Skeletal muscle tissue (tissue), 3 donors: ENCODE measurements at regions not wholly inside any gene's neighbourhood (a gene's known extent, or its start where the extent isn't known, plus 50 kb on each side); places are given as distances from the start of the nearest gene placed in this dataset.
"Not testable (repeated sequence)": the region's sequence is repeated elsewhere in the genome, so short reads cannot be mapped to it uniquely, and the experiment has no call there.

ENCODE experiments used
- H3K27ac ChIP-seq: one replicate; pipeline ENCODE4 v1.7.0; 2013; ENCODE audit warnings: mild to moderate bottlenecking, low read depth, low read length, inconsistent platforms
- H3K27me3 ChIP-seq, 3 donors: one replicate each; pipeline ENCODE4 v1.7.0; 2013; ENCODE audit warnings: low read length in 3 of 3; ENCODE audit not compliant: control insufficient read depth in 3 of 3, insufficient read depth in 3 of 3
- H3K36me3 ChIP-seq, 3 donors: one replicate each; pipeline ENCODE4 v1.7.0; 2013; ENCODE audit warnings: low read length in 3 of 3; ENCODE audit not compliant: control insufficient read depth in 3 of 3, insufficient read depth in 3 of 3
- H3K4me1 ChIP-seq, 3 donors: one replicate each; pipeline ENCODE4 v1.7.0; 2013; ENCODE audit warnings: low read length in 3 of 3, mild to moderate bottlenecking in 3 of 3; ENCODE audit not compliant: control insufficient read depth in 3 of 3, insufficient read depth in 3 of 3
- H3K4me3 ChIP-seq, 3 donors: one replicate each; pipeline ENCODE4 v1.7.0; 2013; ENCODE audit warnings: low read length in 3 of 3
- H3K9ac ChIP-seq, 3 donors: one replicate each; pipeline ENCODE4 v1.7.0; 2013; ENCODE audit warnings: low read length in 3 of 3, mild to moderate bottlenecking in 3 of 3, moderate library complexity in 2 of 3, low read depth in 1 of 3
- H3K9me3 ChIP-seq, 3 donors: one replicate each; pipeline ENCODE4 v1.7.0; 2013; ENCODE audit warnings: low read length in 3 of 3; ENCODE audit not compliant: control insufficient read depth in 3 of 3
- donor health status: Osteomylitis.

DNA sequence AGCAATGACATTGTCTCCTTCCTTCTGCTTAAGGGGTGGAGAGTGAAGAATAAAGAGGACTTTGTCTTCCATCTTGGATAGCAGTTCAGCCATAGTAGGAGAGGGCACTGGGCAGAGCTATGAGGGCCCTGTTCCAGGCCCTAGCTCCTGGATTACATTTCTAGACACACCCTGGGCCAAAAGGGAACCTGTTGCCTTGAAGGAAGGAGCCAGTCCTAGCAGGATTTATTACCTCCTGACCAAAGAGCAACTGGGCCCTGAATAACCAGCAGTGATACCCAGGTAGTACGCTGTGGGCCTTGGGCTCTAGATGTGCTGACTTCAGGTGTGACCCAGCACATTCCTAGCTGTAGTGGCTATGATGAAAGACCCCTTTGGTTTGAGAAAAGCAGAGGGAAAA is 95.8 kb downstream of the RMI1 start:
- H3K27ac ChIP-seq = no peak overlapping the region
- no peaks in the 10 kb centered on the region for H3K27me3 ChIP-seq
- no peaks in the 10 kb centered on the region for H3K36me3 ChIP-seq
- H3K4me1 ChIP-seq = no peaks in the 10 kb centered on the region
- no peak overlapping the region for H3K4me3 ChIP-seq
- no peaks in the 10 kb centered on the region for H3K9me3 ChIP-seq
- H3K9ac ChIP-seq = no peak overlapping the region

DNA sequence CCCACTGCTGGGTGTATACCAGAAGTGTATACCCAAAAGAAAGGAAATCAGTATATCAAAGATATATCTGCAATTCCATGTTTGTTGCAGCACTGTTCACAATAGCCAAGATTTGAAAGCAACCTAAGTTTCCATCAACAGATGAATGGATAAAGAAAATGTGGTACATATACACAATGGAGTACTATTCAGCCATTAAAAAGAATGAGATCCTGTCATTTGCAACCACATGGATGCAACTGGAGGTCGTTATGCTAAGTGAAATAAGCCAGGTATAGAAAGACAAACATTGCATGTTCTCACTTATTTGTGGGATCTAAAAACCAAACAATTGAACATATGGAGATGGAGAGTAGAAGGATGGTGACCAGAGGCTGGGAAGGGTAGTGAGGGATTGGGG is 97.2 kb downstream of the RMI1 start:
- H3K9ac ChIP-seq, H3K4me3 ChIP-seq, H3K9me3 ChIP-seq, H3K27me3 ChIP-seq, H3K4me1 ChIP-seq, H3K27ac ChIP-seq, H3K36me3 ChIP-seq: not testable (repeated sequence)

DNA sequence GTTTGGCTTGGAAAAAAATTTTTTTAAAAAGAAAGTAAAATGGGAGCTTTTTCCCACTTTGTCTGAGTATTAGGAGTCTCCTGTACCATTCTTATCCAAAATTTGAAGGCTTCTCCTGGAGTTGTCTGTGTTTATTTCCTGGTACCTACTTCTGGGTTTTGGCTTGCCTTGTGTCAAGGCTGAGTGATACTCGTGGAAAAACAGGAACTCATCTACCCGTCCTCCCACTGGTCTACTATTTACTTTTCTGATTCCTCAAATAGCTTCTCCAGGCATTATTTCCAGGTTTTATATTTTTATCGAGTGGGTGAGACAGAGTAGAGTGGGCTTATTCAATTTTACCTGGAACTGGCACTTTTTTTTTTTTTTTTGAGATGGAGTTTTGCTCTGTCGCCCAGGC is 99.4 kb downstream of the RMI1 start:
- no peak overlapping the region for H3K9ac ChIP-seq
- no peak overlapping the region for H3K27ac ChIP-seq
- H3K9me3 ChIP-seq = no peaks in the 10 kb centered on the region
- no peaks in the 10 kb centered on the region for H3K4me1 ChIP-seq
- no peaks in the 10 kb centered on the region for H3K27me3 ChIP-seq
- H3K4me3 ChIP-seq = no peak overlapping the region
- H3K36me3 ChIP-seq = no peaks in the 10 kb centered on the region

DNA sequence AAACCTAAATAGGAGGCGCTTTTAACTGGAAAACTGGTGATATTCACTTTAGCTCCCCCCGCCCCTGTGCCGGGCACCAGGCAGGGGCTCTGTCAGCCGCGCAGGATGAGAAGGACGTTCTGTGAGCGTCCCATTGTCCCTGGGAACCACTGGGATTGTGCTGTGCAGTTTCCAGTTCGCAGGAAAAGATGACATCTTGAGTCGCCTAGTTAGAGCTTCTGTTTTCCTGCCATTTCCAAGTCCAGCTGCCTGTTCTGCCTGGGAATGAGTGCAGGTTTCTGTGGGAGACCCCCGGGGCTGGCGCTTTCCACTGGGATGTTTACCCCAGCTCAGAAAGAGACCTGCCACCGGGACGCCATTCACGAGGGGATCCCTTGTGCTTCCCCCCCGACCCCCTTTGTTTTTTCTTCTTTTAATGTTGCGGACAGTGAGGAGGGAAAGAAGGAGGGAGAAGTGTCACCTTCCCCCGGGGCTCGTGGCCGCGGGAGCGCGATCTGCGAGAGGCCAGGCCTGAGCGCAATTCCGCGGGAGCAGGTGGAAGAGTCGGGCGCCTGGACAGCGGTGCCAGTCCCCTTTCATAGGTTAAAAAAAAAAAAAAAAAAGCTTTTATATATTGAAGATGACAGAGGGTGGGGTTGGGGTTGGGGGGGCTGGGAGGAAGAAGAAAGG is 121.5 kb downstream of the RMI1 start:
- H3K36me3 ChIP-seq = no peaks in the 10 kb centered on the region
- H3K9me3 ChIP-seq = no peaks in the 10 kb centered on the region
- H3K4me1 ChIP-seq = no peaks in the 10 kb centered on the region
- H3K9ac ChIP-seq = no peak overlapping the region
- no peak overlapping the region for H3K27ac ChIP-seq
- H3K4me3 ChIP-seq = no peak overlapping the region
- peaks cover 0 to 7% (median 3%) of the 10 kb centered on the region in 3 donors for H3K27me3 ChIP-seq

DNA sequence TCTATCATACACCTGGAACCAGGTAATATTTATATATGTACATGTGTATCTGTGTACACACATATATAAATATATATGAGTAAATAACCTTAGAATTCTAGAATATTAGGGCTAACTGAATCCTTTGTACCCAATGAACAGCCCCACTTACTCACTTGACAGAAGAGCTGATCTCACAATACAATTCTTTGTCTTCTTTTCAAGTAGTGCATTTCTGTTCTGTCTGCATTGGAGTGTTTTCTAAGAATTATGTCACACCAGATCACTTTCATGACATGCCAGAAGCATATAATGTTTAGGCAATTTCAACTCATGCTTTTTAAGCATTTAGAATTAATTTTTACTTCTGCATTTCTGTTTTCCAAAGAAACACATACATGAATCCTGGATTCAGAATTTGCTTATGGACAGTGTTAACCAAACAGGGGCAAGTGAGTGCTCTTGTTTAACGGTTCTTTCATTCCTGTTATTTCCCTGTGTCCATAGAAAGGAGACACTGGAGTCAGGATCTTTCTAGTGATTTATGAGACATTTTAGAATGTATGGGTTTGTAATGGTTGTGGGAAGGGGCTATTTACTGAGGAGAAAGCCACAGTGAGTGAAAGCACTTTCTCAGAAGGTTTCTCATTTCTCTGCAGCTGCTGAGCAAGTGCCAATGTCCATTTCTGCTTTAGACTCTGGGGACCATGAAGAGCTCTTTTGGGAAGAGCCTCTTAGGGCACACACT is 123.2 kb downstream of the RMI1 start:
- no peaks in the 10 kb centered on the region for H3K4me1 ChIP-seq
- H3K27me3 ChIP-seq = peaks cover 0 to 7% (median 3%) of the 10 kb centered on the region in 3 donors
- H3K36me3 ChIP-seq = no peaks in the 10 kb centered on the region
- H3K9ac ChIP-seq = no peak overlapping the region
- no peak overlapping the region for H3K27ac ChIP-seq
- H3K4me3 ChIP-seq = no peak overlapping the region
- no peaks in the 10 kb centered on the region for H3K9me3 ChIP-seq

DNA sequence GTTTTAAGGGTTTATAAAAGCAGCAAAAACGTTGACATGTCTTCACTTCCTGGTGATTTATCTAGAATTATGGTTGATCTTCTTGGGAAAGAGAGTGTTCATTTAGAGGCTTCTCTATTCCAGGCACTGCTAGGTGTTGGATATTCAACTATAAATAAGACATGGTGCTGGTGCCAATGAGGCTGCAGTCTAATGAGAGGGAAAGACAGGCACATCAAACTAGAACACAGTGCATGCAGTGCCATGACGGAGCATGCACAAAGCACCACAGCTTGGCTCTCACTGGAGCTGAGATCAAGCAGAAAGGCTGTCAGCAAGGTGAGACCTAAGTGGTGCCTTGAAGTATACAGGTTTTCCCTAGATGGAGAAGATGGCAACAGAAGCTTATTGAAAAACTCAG is 126.5 kb downstream of the RMI1 start:
- Histone ChIP-seq H3K27ac (no peak overlapping the region), H3K9me3 (no peaks in the 10 kb centered on the region), H3K4me3 (no peak overlapping the region), H3K36me3 (no peaks in the 10 kb centered on the region), H3K9ac (no peak overlapping the region), H3K27me3 (peaks cover 0 to 3% (median 1%) of the 10 kb centered on the region in 3 donors), H3K4me1 (no peaks in the 10 kb centered on the region)

DNA sequence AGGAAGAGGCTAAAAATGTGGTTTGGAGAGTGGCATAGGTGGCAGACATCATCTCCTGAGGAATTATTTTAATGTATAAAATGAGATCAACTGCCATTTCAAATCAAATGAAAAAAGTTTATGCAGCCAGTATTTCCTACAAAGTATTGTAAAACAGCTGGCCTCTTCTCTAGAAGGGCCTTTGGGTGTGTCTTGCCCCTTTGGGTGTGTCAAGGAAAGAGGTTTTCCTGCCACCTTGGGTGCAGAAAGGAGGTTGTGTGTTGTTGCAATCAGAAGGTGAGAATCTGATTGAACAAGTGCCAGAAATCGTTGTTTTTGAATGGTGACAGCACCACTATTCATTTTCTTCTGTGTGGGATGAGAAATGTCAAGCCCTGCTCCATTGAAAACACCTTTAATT is 127.4 kb downstream of the RMI1 start:
- no peak overlapping the region for H3K27ac ChIP-seq
- H3K9ac ChIP-seq = no peak overlapping the region
- H3K36me3 ChIP-seq = no peaks in the 10 kb centered on the region
- no peak overlapping the region for H3K4me3 ChIP-seq
- H3K27me3 ChIP-seq = no peaks in the 10 kb centered on the region
- no peaks in the 10 kb centered on the region for H3K4me1 ChIP-seq
- no peaks in the 10 kb centered on the region for H3K9me3 ChIP-seq

DNA sequence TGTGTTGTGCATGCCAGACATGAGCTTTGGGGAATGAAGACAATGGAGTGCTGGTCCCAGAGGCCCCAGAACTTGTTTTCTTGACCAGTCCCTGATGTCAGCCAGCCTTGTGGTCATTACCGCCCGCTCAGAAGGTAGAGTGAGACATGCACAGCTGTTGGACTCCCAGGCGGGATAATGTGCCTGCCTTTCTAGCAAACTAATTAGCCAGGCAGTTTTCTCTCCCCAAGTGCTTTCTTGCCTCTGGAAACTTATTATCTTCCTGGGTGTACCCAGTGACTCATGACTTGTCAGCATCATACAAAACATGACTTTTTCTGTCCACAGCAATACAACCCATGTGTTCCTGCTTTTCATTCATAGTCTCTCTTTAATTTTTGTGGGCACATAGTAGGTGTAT is 131.1 kb downstream of the RMI1 start:
- Histone ChIP-seq H3K27me3 (no peaks in the 10 kb centered on the region), H3K4me1 (no peaks in the 10 kb centered on the region), H3K9ac (no peak overlapping the region), H3K4me3 (no peak overlapping the region), H3K36me3 (no peaks in the 10 kb centered on the region), H3K9me3 (no peaks in the 10 kb centered on the region), H3K27ac (no peak overlapping the region)

DNA sequence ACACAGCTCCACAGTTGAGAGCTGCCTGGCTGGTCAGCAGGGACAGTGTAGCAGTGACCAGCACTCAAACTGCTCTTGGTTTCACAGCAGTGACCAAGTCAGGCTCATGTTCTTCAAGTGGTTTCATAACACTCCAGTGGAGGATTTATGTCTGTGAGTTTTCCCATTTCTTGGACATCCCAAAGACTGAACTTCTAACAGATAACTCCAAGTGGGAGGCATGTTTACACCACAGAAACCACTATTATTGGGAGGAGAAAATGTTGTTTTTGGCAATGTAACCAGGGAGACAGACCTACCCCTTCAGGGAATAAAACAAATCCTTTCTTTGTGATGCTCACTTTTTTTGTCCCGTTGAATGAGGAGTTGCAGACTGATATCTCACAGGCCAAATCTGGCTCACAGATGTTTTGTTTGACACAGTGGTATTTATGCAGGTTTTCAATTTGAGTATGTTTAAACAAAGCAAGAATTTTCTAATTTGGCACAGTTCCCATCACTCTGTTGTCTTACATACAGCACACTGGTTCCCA is 141.5 kb downstream of the RMI1 start:
- H3K4me3 ChIP-seq = no peak overlapping the region
- no peaks in the 10 kb centered on the region for H3K27me3 ChIP-seq
- no peaks in the 10 kb centered on the region for H3K9me3 ChIP-seq
- no peak overlapping the region for H3K27ac ChIP-seq
- H3K36me3 ChIP-seq = no peaks in the 10 kb centered on the region
- H3K9ac ChIP-seq = no peak overlapping the region
- peaks cover 0 to 8% (median 0%) of the 10 kb centered on the region in 3 donors for H3K4me1 ChIP-seq

DNA sequence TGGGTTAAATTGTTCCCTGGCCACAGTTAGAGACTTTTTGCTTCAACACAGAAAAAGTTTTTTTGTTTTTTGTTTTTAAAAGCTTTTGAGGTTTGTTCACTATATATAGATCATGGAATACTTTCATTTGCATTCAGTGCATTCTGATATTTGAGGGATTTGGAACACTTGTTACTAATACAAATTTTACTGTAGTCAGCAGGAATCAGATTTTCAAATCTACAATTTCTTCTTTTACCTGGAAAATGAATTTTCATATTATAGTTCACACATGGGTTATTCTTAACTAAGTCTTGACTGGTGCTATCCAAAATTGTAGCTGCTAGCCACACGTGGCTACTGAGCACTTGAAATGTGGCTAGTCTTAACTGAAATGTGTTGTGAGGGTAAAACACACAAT is 142.0 kb downstream of the RMI1 start:
- H3K9ac ChIP-seq = no peak overlapping the region
- no peak overlapping the region for H3K4me3 ChIP-seq
- no peaks in the 10 kb centered on the region for H3K36me3 ChIP-seq
- no peaks in the 10 kb centered on the region for H3K27me3 ChIP-seq
- H3K27ac ChIP-seq = no peak overlapping the region
- H3K4me1 ChIP-seq = peaks cover 0 to 8% (median 0%) of the 10 kb centered on the region in 3 donors
- H3K9me3 ChIP-seq = no peaks in the 10 kb centered on the region
